Lower lobe of right lung (tissue), 2 donors: ENCODE measurements at regions not wholly inside any gene's neighbourhood (a gene's known extent, or its start where the extent isn't known, plus 50 kb on each side); places are given as distances from the start of the nearest gene placed in this dataset.
"Not testable (repeated sequence)": the region's sequence is repeated elsewhere in the genome, so short reads cannot be mapped to it uniquely, and the experiment has no call there.

ENCODE experiments used
- ATAC-seq, 2 donors: fragments of 200-7000 bp; cut with Tn5 transposase; one replicate each; pipeline ENCODE4 v1.9.1; 2020 to 2022; ENCODE audit warnings: mild to moderate bottlenecking in 2 of 2, moderate library complexity in 2 of 2
- DNase-seq: peaks from one replicate; pipeline ENCODE4 v3.0.0-alpha.2; 2020
- H3K27ac ChIP-seq: fragments of 200-600 bp; one replicate; pipeline ENCODE4 v1.8.0; 2022
- H3K27me3 ChIP-seq: fragments of 200-600 bp; one replicate; pipeline ENCODE4 v1.8.0; 2022; ENCODE audit warnings: low read depth
- H3K36me3 ChIP-seq: fragments of 200-600 bp; one replicate; pipeline ENCODE4 v1.8.0; 2022; ENCODE audit warnings: mild to moderate bottlenecking
- H3K4me1 ChIP-seq: fragments of 200-600 bp; one replicate; pipeline ENCODE4 v1.8.0; 2022
- H3K4me3 ChIP-seq: fragments of 200-600 bp; one replicate; pipeline ENCODE4 v1.8.0; 2022; ENCODE audit warnings: mild to moderate bottlenecking
- H3K9me3 ChIP-seq: fragments of 200-600 bp; one replicate; pipeline ENCODE4 v1.8.0; 2022
- CTCF ChIP-seq: fragments of 200-600 bp; IDR thresholded peaks from one replicate; pipeline ENCODE4 v1.8.0; 2022; ENCODE audit warnings: antibody characterized with exemption, mild to moderate bottlenecking
- intact Hi-C: fragments of 100-400 bp; cut with DNase I; formaldehyde crosslinking; loops from one replicate; pipeline ENCODE4 v1.11.0; 2022
- donor health status: DM: no; HTN: yes; CAD: no; lungs with severe emphysema.

GRCh38 chr6:48511378-48511777 lies 400.4 kb upstream of the PTCHD4 start:
- H3K4me3 ChIP-seq = no peak overlapping the region
- no peaks in the 10 kb centered on the region for H3K27me3 ChIP-seq
- no peaks in the 10 kb centered on the region for H3K4me1 ChIP-seq
- intact Hi-C loops = no loop called here
- H3K36me3 ChIP-seq = no peaks in the 10 kb centered on the region
- DNase-seq (no peak), ATAC-seq (no peak)
- H3K9me3 ChIP-seq = no peaks in the 10 kb centered on the region
- TF ChIP-seq CTCF = no peak
- no peak overlapping the region for H3K27ac ChIP-seq

GRCh38 chr6:48505621-48506020 lies 394.6 kb upstream of the PTCHD4 start:
- Histone ChIP-seq H3K27me3 (no peaks in the 10 kb centered on the region), H3K36me3 (no peaks in the 10 kb centered on the region), H3K27ac (no peak overlapping the region), H3K4me3 (no peak overlapping the region), H3K4me1 (no peaks in the 10 kb centered on the region), H3K9me3 (no peaks in the 10 kb centered on the region)
- intact Hi-C loops = no loop called here
- ATAC-seq (no peak), DNase-seq (no peak)
- no peak for TF ChIP-seq CTCF

- H3K4me3 ChIP-seq, ATAC-seq, H3K4me1 ChIP-seq, H3K9me3 ChIP-seq, H3K27me3 ChIP-seq, H3K36me3 ChIP-seq, intact Hi-C loops, H3K27ac ChIP-seq, DNase-seq: not testable (repeated sequence)
Observed at GRCh38 chr6:48493432-48493831, 382.4 kb upstream of the PTCHD4 start.

- Histone ChIP-seq H3K4me3 (no peak overlapping the region), H3K27me3 (no peaks in the 10 kb centered on the region), H3K27ac (no peak overlapping the region), H3K9me3 (no peaks in the 10 kb centered on the region), H3K36me3 (no peaks in the 10 kb centered on the region), H3K4me1 (no peaks in the 10 kb centered on the region)
- TF ChIP-seq CTCF = no peak
- ATAC-seq = no peak
- intact Hi-C loops = no loop called here
- DNase-seq = no peak
Observed at GRCh38 chr6:48490658-48491057, 379.7 kb upstream of the PTCHD4 start.

GRCh38 chr6:48486876-48487275 lies 375.9 kb upstream of the PTCHD4 start:
- H3K4me3 ChIP-seq = no peak overlapping the region
- no peaks in the 10 kb centered on the region for H3K27me3 ChIP-seq
- H3K9me3 ChIP-seq = no peaks in the 10 kb centered on the region
- ATAC-seq = no peak
- H3K27ac ChIP-seq = no peak overlapping the region
- intact Hi-C loops = no loop called here
- TF ChIP-seq CTCF = no peak
- H3K36me3 ChIP-seq = no peaks in the 10 kb centered on the region
- H3K4me1 ChIP-seq = no peaks in the 10 kb centered on the region
- DNase-seq = no peak

GRCh38 chr6:48486373-48486772 lies 375.4 kb upstream of the PTCHD4 start:
- Histone ChIP-seq H3K9me3 (no peaks in the 10 kb centered on the region), H3K27ac (no peak overlapping the region), H3K4me1 (no peaks in the 10 kb centered on the region), H3K36me3 (no peaks in the 10 kb centered on the region), H3K4me3 (no peak overlapping the region), H3K27me3 (no peaks in the 10 kb centered on the region)
- DNase-seq = no peak
- ATAC-seq = no peak
- no peak for TF ChIP-seq CTCF
- intact Hi-C loops = no loop called here
